Heart right ventricle (tissue), 16 donors: ENCODE measurements at regions not wholly inside any gene's neighbourhood (a gene's known extent, or its start where the extent isn't known, plus 50 kb on each side); places are given as distances from the start of the nearest gene placed in this dataset.
A peak's percentile ranks its signal among the peaks of the same experiment; 100 is the strongest.

Experiments
- ATAC-seq, 8 donors: fragments of 200-7000 bp; cut with Tn5 transposase; one replicate each; pipeline ENCODE4 v1.9.1; 2020; ENCODE audit warnings: mild to moderate bottlenecking in 8 of 8, moderate library complexity in 8 of 8, moderate number of reproducible peaks in 1 of 8
- DNase-seq, 2 donors: peaks; one replicate each; pipeline ENCODE4 v3.0.0-alpha.2; 2020
- H3K27ac ChIP-seq, 10 donors: fragments of 200-600 bp; sonication (generic) in 2 of 10; one replicate each; pipeline versions ENCODE4 v1.5.0 to v1.8.0; 2020 to 2022; ENCODE audit warnings: mild to moderate bottlenecking in 3 of 10
- H3K27me3 ChIP-seq, 7 donors: fragments of 200-600 bp; one replicate each; pipeline ENCODE4 v1.8.0; 2021 to 2022; ENCODE audit warnings: mild to moderate bottlenecking in 2 of 7
- H3K36me3 ChIP-seq, 9 donors: fragments of 200-600 bp; sonication (generic) in 1 of 9; one replicate each; pipeline versions ENCODE4 v1.5.0 to v1.8.0; 2020 to 2022; ENCODE audit warnings: mild to moderate bottlenecking in 2 of 9
- H3K4me1 ChIP-seq, 9 donors: fragments of 200-600 bp; sonication (generic) in 1 of 9; one replicate each; pipeline versions ENCODE4 v1.5.0 to v1.8.0; 2020 to 2022; ENCODE audit warnings: mild to moderate bottlenecking in 4 of 9
- H3K4me3 ChIP-seq, 10 donors: fragments of 200-600 bp; sonication (generic) in 2 of 10; one replicate each; pipeline versions ENCODE4 v1.5.0 to v1.8.0; 2020 to 2022; ENCODE audit warnings: mild to moderate bottlenecking in 7 of 10, moderate library complexity in 2 of 10
- H3K9me3 ChIP-seq, 11 donors: fragments of 200-600 bp in 10 of 11; sonication (generic) in 2 of 11; one replicate each; pipeline versions ENCODE4 v1.5.0 to v1.8.0; 2013 to 2022; ENCODE audit warnings: mild to moderate bottlenecking in 2 of 11, control low read depth in 1 of 11, moderate library complexity in 1 of 11
- CTCF ChIP-seq, 9 donors: fragments of 200-600 bp; sonication (generic) in 2 of 9; IDR thresholded peaks; one replicate each; pipeline versions ENCODE4 v1.5.0 to v1.8.0; 2021 to 2022; ENCODE audit warnings: antibody characterized with exemption in 9 of 9, mild to moderate bottlenecking in 5 of 9, moderate library complexity in 1 of 9
- WGBS, 2 donors: extraction: QIAGEN DNeasy Blood & Tissue Kit; methylation state at CpG; one replicate each; pipeline ENCODE4 v1.1.7; 2013; ENCODE audit warnings: inconsistent platforms in 1 of 2; 5-methylcytosine and 5-hydroxymethylcytosine counted together
- intact Hi-C, 10 donors: fragments of 100-400 bp; cut with DNase I; formaldehyde crosslinking; loops; one replicate each; pipeline versions ENCODE4 v1.11.1 to v1.14.2; 2022
- donor health status: Arrhythmogenic right ventricular cardiomyopathy.
- donor health status: ischemic (EF 13 %, LVEDD 7.1; RV severe dilation, severe dysfunction).
- donor health status: healthy with polysubstance abuse.
- donor health status: DM: no; HTN: yes; CAD: no.
- donor health status: DM: no; HTN: no; CAD: no.
- donor health status: ischemic (EF 25% LVEDD 6.9; RV normal size, moderate dysfunction).
- donor health status: ischemic (EF 25% LVEDD 5.7; RV mildly dilated, moderate dysfunction).
- donor health status: healthy.
- donor health status: DM: yes; HTN: yes; CAD: no.
- donor health status: Ischemic cardiomyopathy.
- donor health status: ischemic (EF 35%, LVEDD 5.7; RV mildly dilated, moderate dysfunction).
- donor health status: nonischemic (EF 11% LVEDD 7.7; RV severe dilation, severe dysfunction).
- donor health status: DM: yes; HTN: yes; CAD: no.
- donor health status: PGD.
- donor health status: ischemic (EF 29% LVEDD 5.4; RV normal size, mild dysfunction).
- donor health status: nonischemic (EF 23%, LVEDD 6.1; RV moderate dilation, normal function).

GRCh38 chr15:58287891-58288290 lies 143.9 kb upstream of the LIPC start:
- no peak for TF ChIP-seq CTCF (IDR thresholded peaks at IDR 0.05)
- H3K9me3 ChIP-seq, result peaks cover 0 to 12% (median 6%) of the 10 kb centered on the region in 11 donors
- H3K4me3 ChIP-seq, result no peak overlapping the region
- no peak overlapping the region for H3K27ac ChIP-seq
- no peaks in the 10 kb centered on the region for H3K27me3 ChIP-seq
- intact Hi-C loops, result loop anchor here in 2 of 10 donors (5.0 kb wide), 2 partner anchors 34 to 124 kb away; no protein-coding TSS in a partner anchor
- peaks cover 0 to 5% (median 0%) of the 10 kb centered on the region in 9 donors for H3K4me1 ChIP-seq
- DNase-seq (no peak), ATAC-seq (no peak)
- no peaks in the 10 kb centered on the region for H3K36me3 ChIP-seq
- 94 to 98% methylated on average over 2 of the region's 2 CpGs for WGBS, 2 donors

DNA sequence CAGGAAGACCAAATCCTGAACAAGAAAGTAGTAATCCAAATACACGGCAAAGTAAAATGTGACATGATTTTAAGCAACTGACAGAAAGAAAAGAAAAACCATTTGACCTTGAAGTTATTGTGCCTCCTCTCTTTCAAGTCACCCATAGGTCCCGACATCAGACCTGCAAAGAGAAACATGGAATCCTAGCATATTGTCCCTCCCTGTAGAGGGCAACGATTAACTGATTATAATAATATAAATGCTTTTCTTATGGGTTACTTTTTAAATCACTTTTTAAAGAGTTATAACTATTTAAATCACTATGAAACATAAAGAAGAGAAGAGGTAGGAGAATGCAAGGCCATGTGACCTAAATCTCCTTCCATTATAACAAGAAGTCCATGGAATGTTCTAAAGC lies 143.2 kb upstream of the LIPC start:
- no peaks in the 10 kb centered on the region for H3K36me3 ChIP-seq
- WGBS, 2 donors, result 86 to 91% methylated on average over 3 of the region's 3 CpGs
- TF ChIP-seq CTCF (IDR thresholded peaks at IDR 0.05), result peak in 3 of 9 donors; percentile 11 to 16 (median 15)
- no peak overlapping the region for H3K4me3 ChIP-seq
- no peak for ATAC-seq
- intact Hi-C loops, result loop anchor here in 2 of 10 donors (5.0 kb wide), 2 partner anchors 34 to 124 kb away; no protein-coding TSS in a partner anchor
- peaks cover 0 to 5% (median 0%) of the 10 kb centered on the region in 9 donors for H3K4me1 ChIP-seq
- DNase-seq, result no peak
- H3K27ac ChIP-seq, result no peak overlapping the region
- H3K9me3 ChIP-seq, result peaks cover 0 to 12% (median 6%) of the 10 kb centered on the region in 11 donors
- H3K27me3 ChIP-seq, result no peaks in the 10 kb centered on the region

DNA sequence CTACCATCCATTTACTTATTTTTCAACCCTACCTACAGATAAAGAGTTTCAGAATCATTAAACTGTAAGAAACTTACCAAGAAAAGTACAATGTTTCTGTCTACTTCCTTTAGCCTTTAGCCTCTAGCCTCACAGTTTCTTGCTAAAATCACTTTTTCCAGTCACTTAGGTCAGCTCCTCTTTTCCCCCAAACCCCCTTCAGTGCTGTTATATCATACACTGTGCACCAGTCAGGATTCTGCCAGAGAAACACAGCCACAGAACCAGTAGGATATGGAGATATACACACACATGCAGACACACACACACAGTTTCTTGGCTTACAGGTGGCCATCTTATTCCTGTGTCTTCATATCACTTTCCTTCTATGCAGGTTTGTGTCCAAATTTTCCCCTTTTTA lies 139.9 kb upstream of the LIPC start:
- peaks cover 0 to 18% (median 8%) of the 10 kb centered on the region in 11 donors for H3K9me3 ChIP-seq
- H3K36me3 ChIP-seq, result no peaks in the 10 kb centered on the region
- no peak overlapping the region for H3K4me3 ChIP-seq
- no peak overlapping the region for H3K27ac ChIP-seq
- DNase-seq (no peak), ATAC-seq (no peak)
- H3K27me3 ChIP-seq, result no peaks in the 10 kb centered on the region
- intact Hi-C loops, result no loop called here
- H3K4me1 ChIP-seq, result peaks cover 0 to 5% (median 0%) of the 10 kb centered on the region in 9 donors
- no peak for TF ChIP-seq CTCF (IDR thresholded peaks at IDR 0.05)

- TF ChIP-seq CTCF (IDR thresholded peaks at IDR 0.05), result no peak
- Histone ChIP-seq H3K9me3 (peaks cover 0 to 18% (median 8%) of the 10 kb centered on the region in 11 donors), H3K4me3 (no peak overlapping the region), H3K27ac (no peak overlapping the region), H3K36me3 (no peaks in the 10 kb centered on the region), H3K27me3 (no peaks in the 10 kb centered on the region), H3K4me1 (peaks cover 0 to 7% (median 0%) of the 10 kb centered on the region in 9 donors)
- WGBS, 2 donors, result 85 to 93% methylated on average over 3 of the region's 3 CpGs
- ATAC-seq (no peak), DNase-seq (no peak)
- intact Hi-C loops, result no loop called here
Observed at GRCh38 chr15:58292751-58293175, 139.0 kb upstream of the LIPC start.
